Panc1 (cell line): ENCODE measurements at regions not wholly inside any gene's neighbourhood (a gene's known extent, or its start where the extent isn't known, plus 50 kb on each side); places are given as distances from the start of the nearest gene placed in this dataset.

Experiments used
- ATAC-seq: fragments of 200-7000 bp; cut with Tn5 transposase; 2 replicates; pipeline ENCODE4 v1.9.1; 2020; ENCODE audit warnings: mild to moderate bottlenecking, moderate library complexity
- BruUV-seq: library from RNA; stranded (reverse); fragments of 400-500 nt; replicated peaks from 2 replicates; lab custom pipeline; 2021; lab: Mats Ljungman, UMichigan
- CTCF ChIA-PET: fragments of 300-600 bp; sonication (Branson Sonifier 250); formaldehyde crosslinking; loops from one replicate; lab custom pipeline; 2022; ENCODE audit warnings: antibody characterized with exemption; lab: Charles Lee
- POLR2A ChIA-PET: fragments of 300-600 bp; sonication (Branson Sonifier 250); formaldehyde crosslinking; loops from one replicate; lab custom pipeline; 2022; ENCODE audit warnings: antibody characterized with exemption; lab: Charles Lee
- DNase-seq: peaks from one replicate; pipeline ENCODE4 v3.0.0-alpha.2; 2010; ENCODE audit warnings: low read depth, low spot score
- H3K27ac ChIP-seq: 2 replicates; pipeline ENCODE4 v1.5.1; 2011; ENCODE audit warnings: mild to moderate bottlenecking, low read length, inconsistent platforms
- H3K27me3 ChIP-seq: fragments of 200-500 bp; sonication (Bioruptor generic); 2 replicates; pipeline ENCODE4 v1.6.0; 2014; ENCODE audit warnings: low read length, inconsistent platforms; ENCODE audit not compliant: control insufficient read depth, insufficient read depth
- H3K36me3 ChIP-seq: fragments of 200-500 bp; sonication (Bioruptor generic); 2 replicates; pipeline ENCODE4 v1.5.1; 2014; ENCODE audit warnings: inconsistent platforms, mild to moderate bottlenecking, low read length, moderate library complexity; ENCODE audit not compliant: control insufficient read depth, insufficient read depth
- H3K4me1 ChIP-seq: 2 replicates; pipeline ENCODE4 v1.5.1; 2011; ENCODE audit warnings: inconsistent platforms, mild to moderate bottlenecking, low read length, moderate library complexity; ENCODE audit not compliant: control insufficient read depth, insufficient read depth
- H3K4me3 ChIP-seq, 2 experiments: 2 replicates each; pipeline ENCODE4 v1.5.1; 2011 to 2012; ENCODE audit warnings: low read depth in 2 of 2, low read length in 2 of 2, mild to moderate bottlenecking in 2 of 2, inconsistent platforms in 1 of 2, moderate library complexity in 1 of 2
- H3K9me3 ChIP-seq: fragments of 200-500 bp; sonication (Bioruptor generic); 2 replicates; pipeline ENCODE4 v1.5.1; 2014; ENCODE audit warnings: low read depth, mild to moderate bottlenecking, inconsistent platforms, low read length, moderate library complexity; ENCODE audit not compliant: control insufficient read depth, insufficient read depth
- POLR2AphosphoS5 ChIP-seq: IDR thresholded peaks from 2 replicates; pipeline ENCODE4 v1.6.1; 2012; ENCODE audit warnings: mild to moderate bottlenecking, low read depth, low read length, moderate library complexity
- REST ChIP-seq, 2 experiments: IDR thresholded peaks; 2 replicates each; pipeline ENCODE4 v1.6.1; 2011 to 2012; ENCODE audit warnings: low read depth in 2 of 2, control low read depth in 1 of 2, low read length in 1 of 2, mild to moderate bottlenecking in 1 of 2, moderate library complexity in 1 of 2; ENCODE audit not compliant: insufficient read depth in 1 of 2
- SIN3A ChIP-seq: IDR thresholded peaks from 2 replicates; pipeline ENCODE4 v1.6.1; 2012; ENCODE audit warnings: low read depth, mild to moderate bottlenecking, low read length, moderate library complexity, borderline replicate concordance; ENCODE audit not compliant: insufficient read depth
- TCF7L2 ChIP-seq: IDR thresholded peaks from 2 replicates; pipeline ENCODE4 v1.6.1; 2011; ENCODE audit warnings: mild to moderate bottlenecking, low read depth, low read length, inconsistent platforms
- in situ Hi-C: cut with HindIII; loops from 2 replicates; pipeline ENCODE4 v1.10.0; 2016; ENCODE audit warnings: low sequenced_read_pairs, low pct_unique_long_range_greater_than_20kb
- intact Hi-C: fragments of 100-400 bp; cut with micrococcal nuclease; formaldehyde crosslinking; loops from one replicate; pipeline ENCODE4 v1.10.0; 2022; ENCODE audit not compliant: unreplicated experiment
- TF ChIP-seq, protein P1 (sequence below): fragments of 450-650 bp; IDR thresholded peaks from 2 replicates; pipeline ENCODE4 v1.5.1; 2017; ENCODE audit warnings: mild to moderate bottlenecking

GRCh38 chr2:156098506-156098905, 234.0 kb downstream of the NR4A2 start:
- BruUV-seq, result no TSS peak
- intact Hi-C loops (no loop called here), in situ Hi-C loops (no loop called here)
- Histone ChIP-seq H3K36me3 (no peaks in the 10 kb centered on the region), H3K4me1 (no peaks in the 10 kb centered on the region), H3K27ac (no peak overlapping the region), H3K27me3 (no peaks in the 10 kb centered on the region), H3K9me3 (no peaks in the 10 kb centered on the region), H3K4me3 (no peak overlapping the region)
- DNase-seq, result no peak
- ChIA-PET POLR2A (no interaction called here), CTCF (no interaction called here)
- ATAC-seq, result no peak
- TF ChIP-seq SIN3A, result no peak
- no peak for TF ChIP-seq POLR2AphosphoS5
- TF ChIP-seq, protein P1, sequence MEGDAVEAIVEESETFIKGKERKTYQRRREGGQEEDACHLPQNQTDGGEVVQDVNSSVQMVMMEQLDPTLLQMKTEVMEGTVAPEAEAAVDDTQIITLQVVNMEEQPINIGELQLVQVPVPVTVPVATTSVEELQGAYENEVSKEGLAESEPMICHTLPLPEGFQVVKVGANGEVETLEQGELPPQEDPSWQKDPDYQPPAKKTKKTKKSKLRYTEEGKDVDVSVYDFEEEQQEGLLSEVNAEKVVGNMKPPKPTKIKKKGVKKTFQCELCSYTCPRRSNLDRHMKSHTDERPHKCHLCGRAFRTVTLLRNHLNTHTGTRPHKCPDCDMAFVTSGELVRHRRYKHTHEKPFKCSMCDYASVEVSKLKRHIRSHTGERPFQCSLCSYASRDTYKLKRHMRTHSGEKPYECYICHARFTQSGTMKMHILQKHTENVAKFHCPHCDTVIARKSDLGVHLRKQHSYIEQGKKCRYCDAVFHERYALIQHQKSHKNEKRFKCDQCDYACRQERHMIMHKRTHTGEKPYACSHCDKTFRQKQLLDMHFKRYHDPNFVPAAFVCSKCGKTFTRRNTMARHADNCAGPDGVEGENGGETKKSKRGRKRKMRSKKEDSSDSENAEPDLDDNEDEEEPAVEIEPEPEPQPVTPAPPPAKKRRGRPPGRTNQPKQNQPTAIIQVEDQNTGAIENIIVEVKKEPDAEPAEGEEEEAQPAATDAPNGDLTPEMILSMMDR, result no peak
- TF ChIP-seq REST (IDR thresholded peaks at IDR 0.05; ENCODE audit: insufficient read depth in 1 of 2, low read depth in 2 of 2, low read length in 1 of 2), result no peak
- TF ChIP-seq TCF7L2, result no peak

DNA sequence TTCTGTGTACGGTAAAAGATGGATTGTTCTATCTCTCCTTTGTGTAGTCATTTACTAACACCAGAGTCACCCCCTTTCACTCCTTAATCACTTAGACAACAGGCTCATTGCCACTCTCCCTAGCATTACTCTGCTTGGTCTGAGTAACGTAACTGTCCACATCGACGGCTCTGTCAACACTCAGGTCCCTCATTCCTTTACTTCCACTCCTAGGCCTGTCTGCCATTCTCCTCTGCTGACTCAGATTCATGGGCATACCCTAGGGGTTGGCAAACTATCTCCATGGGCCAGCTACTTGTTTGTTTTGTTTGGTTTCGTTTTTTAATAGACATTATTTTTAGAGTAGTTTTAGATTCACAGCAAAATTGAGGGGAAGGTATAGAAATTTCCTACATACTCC, 243.9 kb downstream of the NR4A2 start:
- POLR2A ChIA-PET, result no interaction called here
- H3K36me3 ChIP-seq, result no peaks in the 10 kb centered on the region
- TF ChIP-seq TCF7L2 (no peak), POLR2AphosphoS5 (no peak), SIN3A (no peak), REST (IDR thresholded peaks at IDR 0.05; ENCODE audit: insufficient read depth in 1 of 2, low read depth in 2 of 2, low read length in 1 of 2) (no peak)
- TF ChIP-seq, protein P1, result no peak
- CTCF ChIA-PET, result no interaction called here
- H3K27ac ChIP-seq, result no peak overlapping the region
- H3K27me3 ChIP-seq, result no peaks in the 10 kb centered on the region
- H3K4me3 ChIP-seq, result no peak overlapping the region
- intact Hi-C loops, result no loop called here
- DNase-seq (no peak), ATAC-seq (no peak)
- BruUV-seq, result no TSS peak
- no peaks in the 10 kb centered on the region for H3K9me3 ChIP-seq
- H3K4me1 ChIP-seq, result no peaks in the 10 kb centered on the region
- in situ Hi-C loops, result no loop called here
